ENCODE measurements at regions not wholly inside any gene's neighbourhood (a gene's known extent, or its start where the extent isn't known, plus 50 kb on each side); places are given as distances from the start of the nearest gene placed in this dataset.

GRCh38 chr9:1337169-1337568 is 287.0 kb downstream of the DMRT2 start:
- no peak for DNase-seq

GRCh38 chr9:1340390-1340789 is 290.2 kb downstream of the DMRT2 start:
- no peak for DNase-seq

- no peak for DNase-seq
Measured at GRCh38 chr9:1353291-1353690, 303.1 kb downstream of the DMRT2 start.

- DNase-seq = no peak
Measured at GRCh38 chr9:1354086-1354485, 303.9 kb downstream of the DMRT2 start.

- no peak for DNase-seq
Measured at GRCh38 chr9:1354606-1355005, 304.4 kb downstream of the DMRT2 start.

GRCh38 chr9:1355656-1356055 is 305.5 kb downstream of the DMRT2 start:
- no peak for DNase-seq

GRCh38 chr9:1362845-1363244 is 312.7 kb downstream of the DMRT2 start:
- DNase-seq = no peak

- no peak for DNase-seq
Measured at GRCh38 chr9:1366276-1366675, 316.1 kb downstream of the DMRT2 start.

GRCh38 chr9:1369297-1369696 is 319.1 kb downstream of the DMRT2 start:
- DNase-seq = no peak

- no peak for DNase-seq
Measured at GRCh38 chr9:1373445-1373844, 323.3 kb downstream of the DMRT2 start.

GRCh38 chr9:1383899-1384455 is 333.8 kb downstream of the DMRT2 start:
- no peak for DNase-seq

GRCh38 chr9:1384816-1385215 is 334.7 kb downstream of the DMRT2 start:
- no peak for DNase-seq

GRCh38 chr9:1386420-1386819 is 336.3 kb downstream of the DMRT2 start:
- no peak for DNase-seq

- no peak for DNase-seq
Measured at GRCh38 chr9:1388216-1388615, 338.1 kb downstream of the DMRT2 start.

GRCh38 chr9:1400983-1401382 is 350.8 kb downstream of the DMRT2 start:
- DNase-seq = no peak

- DNase-seq = no peak
Measured at GRCh38 chr9:1404940-1405339, 354.8 kb downstream of the DMRT2 start.

- no peak for DNase-seq
Measured at GRCh38 chr9:1411826-1412225, 361.7 kb downstream of the DMRT2 start.

GRCh38 chr9:1414711-1415131 is 364.6 kb downstream of the DMRT2 start:
- no peak for DNase-seq

GRCh38 chr9:1415146-1415545 is 365.0 kb downstream of the DMRT2 start:
- DNase-seq = no peak

GRCh38 chr9:1416261-1416660 is 366.1 kb downstream of the DMRT2 start:
- DNase-seq = no peak

- DNase-seq = no peak
Measured at GRCh38 chr9:1421436-1421835, 371.3 kb downstream of the DMRT2 start.

GRCh38 chr9:1427875-1428274 is 377.7 kb downstream of the DMRT2 start:
- no peak for DNase-seq

GRCh38 chr9:1429297-1429696 is 379.1 kb downstream of the DMRT2 start:
- DNase-seq = no peak

- DNase-seq = no peak
Measured at GRCh38 chr9:1431461-1431860, 381.3 kb downstream of the DMRT2 start.

GRCh38 chr9:1434052-1434767 is 384.1 kb downstream of the DMRT2 start:
- no peak for DNase-seq
